H1 (cell line): ENCODE measurements at regions not wholly inside any gene's neighbourhood (a gene's known extent, or its start where the extent isn't known, plus 50 kb on each side); places are given as distances from the start of the nearest gene placed in this dataset.

Experiments
- ATF2 ChIP-seq: IDR thresholded peaks from 2 replicates; pipeline ENCODE4 v1.6.1; 2012; ENCODE audit warnings: low read length, inconsistent platforms
- HDAC6 ChIP-seq: IDR thresholded peaks from one replicate; pipeline ENCODE4 v1.7.1; 2012; ENCODE audit warnings: low read depth, mild to moderate bottlenecking, inconsistent platforms, low read length, moderate library complexity
- PHF8 ChIP-seq: fragments of 200-600 bp; sonication (generic); conservative IDR thresholded peaks from 2 replicates; pipeline ENCODE4 v1.7.1; 2012; ENCODE audit warnings: low read depth, mild to moderate bottlenecking, inconsistent platforms, low read length, moderate library complexity
- RXRA ChIP-seq: IDR thresholded peaks from 2 replicates; pipeline ENCODE4 v1.6.1; 2011; ENCODE audit warnings: low read depth, mild to moderate bottlenecking, low read length, moderate library complexity; ENCODE audit not compliant: insufficient read depth
- TBP ChIP-seq: IDR thresholded peaks from 2 replicates; pipeline ENCODE4 v1.6.1; 2011; ENCODE audit warnings: low read depth, low read length, improper control_type of control experiment
- ZNF274 ChIP-seq: IDR thresholded peaks from 2 replicates; pipeline ENCODE4 v1.7.0; 2012; ENCODE audit warnings: low read length, borderline replicate concordance; ENCODE audit errors: extremely low read depth

GRCh38 chr22:49010070-49010863 lies 817.4 kb downstream of the BRD1 start (continued):
- TF ChIP-seq RXRA (no peak), TBP (no peak), ZNF274 (no peak), PHF8 (no peak), ATF2 (no peak), HDAC6 (no peak)
